ENCODE measurements at regions not wholly inside any gene's neighbourhood (a gene's known extent, or its start where the extent isn't known, plus 50 kb on each side); places are given as distances from the start of the nearest gene placed in this dataset.
"Not testable (repeated sequence)": the region's sequence is repeated elsewhere in the genome, so short reads cannot be mapped to it uniquely, and the experiment has no call there.

- DNase-seq (ENCODE audit: low read depth): peak; percentile 7
Observed at GRCh38 chr9:73869264-73869663, 627.9 kb upstream of the RORB start.

GRCh38 chr9:73871636-73872035, 625.5 kb upstream of the RORB start:
- DNase-seq (ENCODE audit: low read depth): no peak

- DNase-seq (ENCODE audit: low read depth): no peak
Observed at GRCh38 chr9:73872701-73873100, 624.4 kb upstream of the RORB start.

- no peak for DNase-seq (ENCODE audit: low read depth)
Observed at GRCh38 chr9:73880101-73880500, 617.0 kb upstream of the RORB start.

GRCh38 chr9:73889023-73889422, 608.1 kb upstream of the RORB start:
- no peak for DNase-seq (ENCODE audit: low read depth)

- no peak for DNase-seq (ENCODE audit: low read depth)
Observed at GRCh38 chr9:73890685-73891277, 606.4 kb upstream of the RORB start.

- no peak for DNase-seq (ENCODE audit: low read depth)
Observed at GRCh38 chr9:73892335-73892734, 604.8 kb upstream of the RORB start.

GRCh38 chr9:73893230-73893629, 603.9 kb upstream of the RORB start:
- no peak for DNase-seq (ENCODE audit: low read depth)

GRCh38 chr9:73896061-73896460, 601.1 kb upstream of the RORB start:
- DNase-seq (ENCODE audit: low read depth): no peak

- DNase-seq (ENCODE audit: low read depth): no peak
Observed at GRCh38 chr9:73906671-73907070, 590.5 kb upstream of the RORB start.

- no peak for DNase-seq (ENCODE audit: low read depth)
Observed at GRCh38 chr9:73911804-73912203, 585.3 kb upstream of the RORB start.

- DNase-seq (ENCODE audit: low read depth): no peak
Observed at GRCh38 chr9:73916016-73916673, 581.0 kb upstream of the RORB start.

- no peak for DNase-seq (ENCODE audit: low read depth)
Observed at GRCh38 chr9:73919712-73920111, 577.4 kb upstream of the RORB start.

GRCh38 chr9:73923796-73924195, 573.3 kb upstream of the RORB start:
- no peak for DNase-seq (ENCODE audit: low read depth)

GRCh38 chr9:73951147-73951546, 546.0 kb upstream of the RORB start:
- no peak for DNase-seq (ENCODE audit: low read depth)

- DNase-seq (ENCODE audit: low read depth): no peak
Observed at GRCh38 chr9:73962792-73963191, 534.3 kb upstream of the RORB start.

GRCh38 chr9:73969936-73970335, 527.2 kb upstream of the RORB start:
- DNase-seq (ENCODE audit: low read depth): no peak

GRCh38 chr9:73976424-73976823, 520.7 kb upstream of the RORB start:
- DNase-seq (ENCODE audit: low read depth): not testable (repeated sequence)

GRCh38 chr9:73979894-73980264, 517.3 kb upstream of the RORB start:
- DNase-seq (ENCODE audit: low read depth): no peak

GRCh38 chr9:73980754-73981153, 516.4 kb upstream of the RORB start:
- DNase-seq (ENCODE audit: low read depth): no peak

- no peak for DNase-seq (ENCODE audit: low read depth)
Observed at GRCh38 chr9:73981405-73981804, 515.7 kb upstream of the RORB start.

- no peak for DNase-seq (ENCODE audit: low read depth)
Observed at GRCh38 chr9:73995836-73996235, 501.3 kb upstream of the RORB start.

- DNase-seq (ENCODE audit: low read depth): no peak
Observed at GRCh38 chr9:73996844-73997243, 500.3 kb upstream of the RORB start.

- no peak for DNase-seq (ENCODE audit: low read depth)
Observed at GRCh38 chr9:74001382-74001781, 495.8 kb upstream of the RORB start.
